ENCODE measurements at regions not wholly inside any gene's neighbourhood (a gene's known extent, or its start where the extent isn't known, plus 50 kb on each side); places are given as distances from the start of the nearest gene placed in this dataset.

DNA sequence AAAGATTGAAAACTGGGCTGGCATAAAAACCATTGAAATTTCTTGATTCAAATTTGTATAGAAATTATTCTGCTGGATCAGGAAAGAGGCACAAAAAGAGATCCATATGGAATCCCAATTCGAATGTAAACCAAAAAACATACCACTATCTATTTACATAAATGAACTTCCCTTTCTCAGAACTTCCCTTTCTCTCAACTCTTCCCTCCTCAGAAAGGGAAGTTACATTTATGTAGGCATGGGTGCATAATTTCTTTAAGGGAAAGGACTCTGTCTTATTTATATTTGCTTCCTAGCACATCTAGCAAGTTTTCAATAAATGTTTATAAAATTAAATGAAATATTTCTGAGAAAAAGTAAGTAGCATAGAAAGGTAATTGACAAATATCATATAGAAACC is 398.1 kb upstream of the ATP5MC3 start:
- H3K4me1 Mint-ChIP-seq, result peaks cover 9% of the 10 kb centered on the region
- ATAC-seq (ENCODE audit: low read depth) (no peak), DNase-seq (ENCODE audit: low spot score in 2 of 2) (no peak)
- no peak overlapping the region for H3K4me3 Mint-ChIP-seq
- H3K27me3 Mint-ChIP-seq, result no peaks in the 10 kb centered on the region
- no peaks in the 10 kb centered on the region for H3K36me3 Mint-ChIP-seq
- no peak overlapping the region for H3K27ac Mint-ChIP-seq
- H3K9me3 Mint-ChIP-seq, result peaks cover 1% of the 10 kb centered on the region

DNA sequence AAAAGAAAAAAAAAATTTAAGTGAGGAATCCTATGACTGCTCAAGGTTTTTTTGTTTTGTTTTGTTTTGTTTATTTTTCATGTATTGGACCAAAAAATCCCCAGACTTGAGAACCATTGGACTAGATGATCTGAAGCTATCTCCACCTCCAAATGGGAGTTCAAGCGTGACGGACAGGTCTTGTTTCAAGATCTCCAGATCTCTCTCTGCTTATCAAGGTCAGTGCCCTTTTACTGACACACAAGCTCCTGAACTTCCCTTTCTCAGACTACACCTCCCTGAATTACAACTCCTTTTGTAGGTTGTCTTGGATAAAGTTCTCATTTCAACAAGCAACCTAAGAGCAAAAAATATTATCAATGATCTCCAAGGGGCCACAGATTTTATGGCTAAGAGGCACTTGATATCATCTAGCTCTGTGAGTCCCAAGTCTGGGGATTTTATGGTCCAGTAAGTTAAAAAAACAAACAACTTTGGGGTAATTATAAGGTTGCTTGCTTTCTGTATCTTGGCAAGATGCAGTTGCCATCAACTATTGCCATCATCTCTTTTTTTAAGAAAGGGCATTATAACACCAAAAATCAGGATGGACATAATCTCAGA is 396.0 kb upstream of the ATP5MC3 start:
- Mint-ChIP-seq H3K4me1 (peaks cover 9% of the 10 kb centered on the region), H3K9me3 (peaks cover 1% of the 10 kb centered on the region), H3K27ac (no peak overlapping the region), H3K27me3 (no peaks in the 10 kb centered on the region), H3K4me3 (no peak overlapping the region), H3K36me3 (no peaks in the 10 kb centered on the region)
- ATAC-seq (ENCODE audit: low read depth), result no peak
- DNase-seq (ENCODE audit: low spot score in 2 of 2), result no peak

DNA sequence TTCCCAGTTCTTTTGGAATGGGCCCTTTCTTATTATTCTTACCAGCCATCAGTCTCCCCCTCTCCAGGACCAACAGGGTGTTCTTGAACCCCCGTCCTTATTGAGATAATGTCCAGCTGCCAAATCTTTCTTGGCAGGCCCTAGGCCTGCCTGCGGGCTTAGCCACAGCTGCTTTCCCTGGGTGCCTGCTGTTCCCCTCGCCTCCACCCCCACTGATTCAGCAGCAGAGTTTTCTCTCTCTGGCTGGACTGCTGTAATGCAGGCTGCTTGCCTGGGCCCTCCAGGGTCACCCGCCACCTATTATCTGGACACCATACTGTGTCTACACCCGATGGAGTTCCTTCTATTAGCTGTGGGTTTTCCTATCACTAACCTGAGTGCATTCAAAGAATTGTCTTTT is 395.4 kb upstream of the ATP5MC3 start:
- Mint-ChIP-seq H3K4me3 (no peak overlapping the region), H3K4me1 (peaks cover 9% of the 10 kb centered on the region), H3K27ac (no peak overlapping the region), H3K27me3 (no peaks in the 10 kb centered on the region), H3K36me3 (no peaks in the 10 kb centered on the region), H3K9me3 (peaks cover 1% of the 10 kb centered on the region)
- no peak for ATAC-seq (ENCODE audit: low read depth)
- DNase-seq (ENCODE audit: low spot score in 2 of 2), result no peak

DNA sequence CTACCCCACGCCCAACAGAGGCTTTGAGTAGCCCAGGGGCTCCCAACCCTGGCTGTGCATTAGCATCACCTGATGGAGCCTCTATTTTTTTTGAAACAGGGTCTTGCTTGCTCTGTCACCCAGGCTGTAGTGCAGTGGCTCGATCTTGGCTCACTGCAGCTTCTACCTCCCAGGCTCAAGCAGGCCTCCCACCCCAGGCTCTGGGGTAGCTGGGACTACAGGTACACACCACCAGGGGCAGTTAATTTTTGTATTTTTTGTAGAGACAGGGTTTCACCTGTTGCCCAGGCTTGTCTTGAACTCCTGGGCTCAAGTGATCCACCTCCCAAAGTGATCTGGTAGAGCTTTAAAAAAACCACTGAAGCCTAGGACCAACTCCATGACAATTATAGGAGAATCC is 394.8 kb upstream of the ATP5MC3 start:
- peaks cover 1% of the 10 kb centered on the region for H3K9me3 Mint-ChIP-seq
- peaks cover 9% of the 10 kb centered on the region for H3K4me1 Mint-ChIP-seq
- H3K4me3 Mint-ChIP-seq, result no peak overlapping the region
- ATAC-seq (ENCODE audit: low read depth) (peak; percentile 11), DNase-seq (ENCODE audit: low spot score in 2 of 2) (no peak)
- H3K27ac Mint-ChIP-seq, result no peak overlapping the region
- no peaks in the 10 kb centered on the region for H3K36me3 Mint-ChIP-seq
- H3K27me3 Mint-ChIP-seq, result no peaks in the 10 kb centered on the region

DNA sequence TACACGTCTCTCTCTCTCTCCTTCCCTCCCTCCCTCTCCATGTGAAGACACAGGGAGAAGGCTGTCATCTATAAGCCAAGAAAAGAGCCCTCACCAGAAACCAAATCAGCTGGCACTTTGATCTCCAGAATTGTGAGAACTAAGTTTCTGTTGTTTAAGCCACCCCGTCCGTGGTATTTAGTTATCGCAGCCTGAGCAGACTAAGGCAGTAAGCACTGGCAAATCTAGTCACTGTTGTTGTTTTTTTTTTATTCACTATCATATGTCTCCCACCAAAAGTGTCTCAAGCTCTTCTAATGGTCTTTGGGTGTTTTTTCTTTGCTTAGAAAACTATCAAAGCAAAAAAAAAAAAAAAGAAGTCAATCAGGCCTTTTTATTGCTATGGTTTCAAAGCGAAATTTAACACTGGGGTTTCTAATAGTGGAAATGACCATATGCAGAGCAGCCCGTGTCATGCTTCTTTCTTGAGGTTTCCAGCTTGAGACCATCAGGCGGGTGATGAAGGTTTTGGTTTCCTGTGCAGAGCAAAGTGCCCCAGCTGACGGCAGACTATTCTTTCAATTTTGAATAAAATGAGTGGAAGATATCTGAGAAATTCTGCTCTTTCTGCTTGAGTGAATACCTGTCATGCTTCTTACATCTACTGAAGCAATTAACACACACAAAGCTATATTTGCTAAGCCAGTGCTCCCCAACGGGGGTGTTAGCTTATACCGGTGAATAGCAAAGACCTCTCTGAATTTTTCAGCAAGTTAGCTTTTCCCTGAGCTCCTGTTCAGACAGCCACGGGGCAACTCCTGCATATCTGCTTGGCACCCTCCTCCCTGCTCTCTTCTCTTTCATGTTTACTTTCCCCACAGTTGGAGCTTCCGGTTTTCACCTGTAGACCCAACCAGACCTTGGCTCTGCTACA is 394.1 kb upstream of the ATP5MC3 start:
- Mint-ChIP-seq H3K36me3 (no peaks in the 10 kb centered on the region), H3K9me3 (peaks cover 1% of the 10 kb centered on the region), H3K4me3 (no peak overlapping the region), H3K4me1 (peaks cover 9% of the 10 kb centered on the region), H3K27me3 (no peaks in the 10 kb centered on the region), H3K27ac (peak overlapping the region; percentile 39)
- DNase-seq (ENCODE audit: low spot score in 2 of 2) (peak in 1 of 2 donors; percentile 0), ATAC-seq (ENCODE audit: low read depth) (peak; percentile 75)

DNA sequence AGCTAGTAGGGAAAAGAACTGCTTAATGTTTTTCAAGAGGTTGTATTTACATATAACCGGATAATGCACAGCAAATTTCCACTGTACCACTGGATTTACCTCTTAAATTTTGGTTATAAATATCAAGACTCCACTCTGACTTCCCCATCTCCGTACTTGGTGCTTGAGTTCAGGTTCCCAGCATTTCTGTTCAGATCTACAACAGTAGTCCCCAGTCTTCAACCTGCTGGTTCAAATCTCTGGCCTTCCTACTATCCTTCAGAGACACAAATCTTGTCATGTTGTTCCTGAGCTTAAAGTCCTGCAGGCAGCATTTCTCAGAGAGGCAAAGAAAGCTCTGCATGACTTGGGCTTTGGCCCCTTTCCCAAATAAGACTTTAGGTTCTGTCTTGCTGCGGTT is 392.6 kb upstream of the ATP5MC3 start:
- no peak overlapping the region for H3K27ac Mint-ChIP-seq
- no peak overlapping the region for H3K4me3 Mint-ChIP-seq
- no peak for ATAC-seq (ENCODE audit: low read depth)
- no peaks in the 10 kb centered on the region for H3K9me3 Mint-ChIP-seq
- peaks cover 8% of the 10 kb centered on the region for H3K4me1 Mint-ChIP-seq
- no peaks in the 10 kb centered on the region for H3K36me3 Mint-ChIP-seq
- H3K27me3 Mint-ChIP-seq, result no peaks in the 10 kb centered on the region
- no peak for DNase-seq (ENCODE audit: low spot score in 2 of 2)

DNA sequence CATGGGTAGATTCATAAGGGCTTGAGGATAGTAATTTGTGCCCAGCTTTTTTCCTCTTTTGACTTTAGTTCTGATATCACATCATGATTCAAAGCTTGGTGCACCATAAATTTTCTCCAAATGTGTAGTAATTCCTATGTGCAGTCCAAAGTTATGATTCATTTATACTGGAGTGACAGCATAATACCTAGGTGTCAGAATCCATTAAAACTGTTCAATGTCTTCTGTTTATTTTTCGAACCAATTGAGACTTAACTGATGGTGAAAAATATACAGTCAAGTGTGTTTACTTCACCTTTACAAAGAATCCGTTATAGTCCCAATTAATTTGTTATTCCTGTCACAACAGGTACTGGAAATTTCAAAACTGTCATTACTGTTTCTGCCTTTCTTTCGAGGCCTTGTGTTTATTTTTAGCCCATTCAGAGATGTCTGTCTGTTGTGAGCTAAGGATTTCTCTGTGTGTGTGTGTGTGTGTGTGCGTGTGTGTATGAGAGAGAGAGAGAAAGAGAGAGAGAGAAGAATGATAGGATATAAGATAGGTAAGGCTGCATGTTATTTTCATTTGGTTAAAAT is 389.7 kb upstream of the ATP5MC3 start:
- ATAC-seq (ENCODE audit: low read depth) (no peak), DNase-seq (ENCODE audit: low spot score in 2 of 2) (no peak)
- Mint-ChIP-seq H3K9me3 (no peaks in the 10 kb centered on the region), H3K4me1 (peaks cover 7% of the 10 kb centered on the region), H3K4me3 (no peak overlapping the region), H3K36me3 (no peaks in the 10 kb centered on the region), H3K27ac (no peak overlapping the region), H3K27me3 (no peaks in the 10 kb centered on the region)

DNA sequence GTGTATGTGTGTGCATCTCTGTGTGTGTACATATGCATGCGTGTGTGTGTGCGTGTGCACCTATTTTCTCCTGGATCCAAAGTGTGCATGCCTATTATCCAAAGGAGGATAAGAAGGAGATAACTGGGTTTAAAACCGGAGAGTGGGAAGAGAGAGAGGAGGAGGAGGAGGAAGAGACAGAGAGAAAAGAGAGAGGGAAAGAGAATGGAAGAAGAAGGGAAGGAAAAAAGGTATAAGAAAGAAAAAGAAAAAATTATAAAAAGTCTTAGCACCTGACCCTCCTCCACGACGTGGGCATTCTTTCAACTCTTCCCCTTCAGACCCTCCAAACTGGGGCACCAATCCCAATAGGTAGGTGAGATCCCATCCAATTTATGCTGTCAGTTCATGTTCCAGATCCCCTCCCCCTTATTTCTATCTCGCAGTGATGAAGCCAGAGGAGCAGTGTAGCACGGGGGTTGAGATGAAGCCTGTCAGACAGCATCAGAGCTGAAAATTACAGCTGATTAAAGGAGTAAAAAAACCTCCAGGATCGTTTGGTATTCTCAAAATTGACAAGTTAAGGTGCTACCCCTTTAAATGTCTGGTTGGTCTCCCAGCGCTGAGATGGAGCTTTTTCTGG is 386.7 kb upstream of the ATP5MC3 start:
- Mint-ChIP-seq H3K27me3 (no peaks in the 10 kb centered on the region), H3K36me3 (no peaks in the 10 kb centered on the region), H3K27ac (no peak overlapping the region), H3K4me3 (no peak overlapping the region), H3K4me1 (no peaks in the 10 kb centered on the region), H3K9me3 (no peaks in the 10 kb centered on the region)
- ATAC-seq (ENCODE audit: low read depth) (no peak), DNase-seq (ENCODE audit: low spot score in 2 of 2) (no peak)

DNA sequence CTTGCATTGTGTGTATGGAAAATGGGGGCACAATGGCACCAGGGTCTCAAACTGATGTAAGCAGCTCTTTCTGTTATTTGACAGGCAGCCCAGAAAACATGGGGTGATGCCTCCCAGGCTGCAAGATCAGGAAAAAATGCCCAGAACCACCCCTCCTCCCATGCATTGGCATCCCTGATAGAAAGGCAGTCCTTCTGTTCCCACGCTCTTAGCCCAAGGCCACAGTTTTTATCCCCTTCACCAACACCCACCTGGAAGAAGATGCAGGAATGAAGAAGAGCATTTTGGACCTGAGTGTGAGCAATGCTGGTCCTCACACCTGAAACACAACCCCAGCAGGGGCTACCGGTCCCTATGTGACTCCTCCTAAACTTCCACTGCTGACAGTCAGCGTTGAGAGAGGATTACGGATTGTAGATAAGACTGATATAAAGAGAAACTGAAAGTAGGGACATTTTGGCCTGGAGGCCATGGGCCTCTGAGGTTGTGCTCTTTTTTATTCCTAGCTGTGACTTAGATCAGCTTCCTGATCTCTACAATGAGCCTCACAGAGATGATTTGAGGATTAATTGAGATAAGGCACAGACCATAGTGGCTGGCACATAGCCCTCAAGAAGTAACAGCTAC is 386.0 kb upstream of the ATP5MC3 start:
- H3K9me3 Mint-ChIP-seq, result no peaks in the 10 kb centered on the region
- ATAC-seq (ENCODE audit: low read depth) (no peak), DNase-seq (ENCODE audit: low spot score in 2 of 2) (no peak)
- no peaks in the 10 kb centered on the region for H3K36me3 Mint-ChIP-seq
- H3K27me3 Mint-ChIP-seq, result no peaks in the 10 kb centered on the region
- no peak overlapping the region for H3K4me3 Mint-ChIP-seq
- no peak overlapping the region for H3K27ac Mint-ChIP-seq
- no peaks in the 10 kb centered on the region for H3K4me1 Mint-ChIP-seq

DNA sequence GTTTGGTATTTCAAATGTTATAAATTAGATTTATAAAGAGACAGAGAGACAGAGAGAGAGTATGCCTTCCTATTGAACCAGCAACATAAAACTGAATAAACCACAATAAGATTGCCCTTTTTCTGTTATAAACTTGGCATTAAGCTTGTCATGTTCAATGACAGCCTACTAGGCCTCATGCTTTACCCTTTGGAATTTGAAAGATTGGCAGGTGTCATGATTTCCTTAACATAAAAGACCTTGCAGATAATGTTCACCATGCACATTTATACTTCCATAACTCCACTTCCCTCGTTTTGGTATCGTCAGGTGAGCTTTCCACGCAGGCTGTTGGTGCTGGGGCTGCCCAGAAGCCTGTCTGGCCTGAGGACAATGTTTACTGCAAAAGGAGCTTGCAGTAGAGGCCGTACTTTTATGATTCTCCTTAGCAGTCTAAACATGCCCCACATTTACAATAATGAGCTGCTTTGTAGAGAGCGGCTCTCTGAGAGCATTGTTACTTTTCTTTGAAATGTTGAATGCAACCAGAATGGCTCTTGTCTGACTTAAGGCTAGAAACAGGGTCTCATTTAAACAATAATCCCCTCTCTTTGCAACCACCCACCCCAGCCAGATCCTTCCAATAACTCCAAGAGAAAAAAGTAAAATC is 379.1 kb upstream of the ATP5MC3 start:
- no peak overlapping the region for H3K4me3 Mint-ChIP-seq

DNA sequence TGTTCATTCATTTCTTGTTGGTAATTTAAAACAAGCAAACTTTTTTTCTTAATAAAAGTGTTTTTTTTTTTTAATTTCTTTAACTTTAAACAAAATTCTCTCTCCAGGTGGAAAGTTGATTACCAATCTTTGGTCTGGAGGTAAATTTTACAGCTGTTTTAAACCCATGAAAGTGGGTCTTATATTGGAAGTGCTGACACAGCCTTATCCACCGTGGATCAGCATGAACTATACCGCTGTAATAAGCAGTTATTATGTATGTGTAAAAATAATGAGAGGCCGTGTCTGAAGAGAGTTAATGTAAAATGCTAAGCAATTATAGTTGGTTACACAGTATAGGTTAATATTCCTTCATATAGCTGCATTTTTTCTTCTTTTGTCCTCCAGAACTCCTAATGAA is 378.1 kb upstream of the ATP5MC3 start:
- no peaks in the 10 kb centered on the region for H3K4me1 Mint-ChIP-seq
- peaks cover 8% of the 10 kb centered on the region for H3K27me3 Mint-ChIP-seq
- H3K4me3 Mint-ChIP-seq, result no peak overlapping the region
- H3K36me3 Mint-ChIP-seq, result no peaks in the 10 kb centered on the region
- no peak for ATAC-seq (ENCODE audit: low read depth)
- no peaks in the 10 kb centered on the region for H3K9me3 Mint-ChIP-seq
- DNase-seq (ENCODE audit: low spot score in 2 of 2), result no peak
- no peak overlapping the region for H3K27ac Mint-ChIP-seq

More for the DNA sequence above, 379.1 kb upstream of the ATP5MC3 start:
- Mint-ChIP-seq H3K36me3 (no peaks in the 10 kb centered on the region), H3K9me3 (no peaks in the 10 kb centered on the region), H3K27ac (no peak overlapping the region), H3K27me3 (peaks cover 6% of the 10 kb centered on the region), H3K4me1 (no peaks in the 10 kb centered on the region)
- no peak for DNase-seq (ENCODE audit: low spot score in 2 of 2)
- ATAC-seq (ENCODE audit: low read depth), result no peak

DNA sequence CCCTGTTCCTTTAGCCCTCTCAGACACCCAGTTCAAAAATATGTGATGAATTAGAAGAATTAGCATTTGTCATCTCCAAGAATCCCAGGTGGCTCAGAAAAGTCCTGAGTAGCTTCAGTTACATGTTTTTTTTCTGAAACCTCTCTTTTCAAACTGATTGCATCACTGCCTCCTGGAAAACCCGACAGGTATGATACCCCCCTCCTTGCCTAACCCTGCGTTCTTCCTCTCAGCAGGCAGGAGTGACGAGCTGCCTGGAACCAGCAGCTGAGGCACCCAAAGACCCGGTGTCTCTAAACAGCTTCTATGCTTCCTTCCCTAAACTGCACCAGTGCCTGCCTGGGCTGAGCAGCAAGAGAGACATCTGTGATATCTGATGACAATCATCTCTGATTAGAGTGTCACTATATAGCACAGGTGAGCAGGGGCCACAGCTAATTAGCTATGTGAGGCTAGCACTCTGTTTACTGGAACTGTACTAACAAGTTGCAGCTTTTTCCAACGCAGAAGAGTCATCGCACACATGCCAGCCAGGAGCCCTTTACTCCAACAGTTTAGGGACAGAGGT is 376.4 kb upstream of the ATP5MC3 start:
- ATAC-seq (ENCODE audit: low read depth), result no peak
- Mint-ChIP-seq H3K27ac (no peak overlapping the region), H3K36me3 (no peaks in the 10 kb centered on the region), H3K9me3 (no peaks in the 10 kb centered on the region), H3K4me3 (no peak overlapping the region), H3K4me1 (no peaks in the 10 kb centered on the region), H3K27me3 (peaks cover 11% of the 10 kb centered on the region)
- DNase-seq (ENCODE audit: low spot score in 2 of 2), result no peak

DNA sequence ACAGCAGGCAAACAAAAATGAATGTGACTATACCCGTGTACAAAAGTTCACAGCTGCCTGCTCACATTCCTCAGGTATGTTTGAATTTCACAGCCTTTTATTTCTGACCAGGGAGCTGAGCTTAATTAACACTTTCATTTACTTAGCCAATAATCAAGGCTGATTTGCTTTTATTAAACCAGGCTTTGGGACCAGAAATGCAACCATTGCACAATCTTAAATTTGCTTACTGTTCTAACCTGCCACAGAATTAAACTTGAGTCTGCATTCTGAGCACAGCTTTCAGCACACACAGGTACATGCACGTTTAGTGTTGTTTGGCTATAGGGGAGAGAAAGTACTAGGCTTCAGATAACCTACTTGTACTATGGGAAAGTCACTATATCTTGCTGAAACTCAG is 372.4 kb upstream of the ATP5MC3 start:
- DNase-seq (ENCODE audit: low spot score in 2 of 2), result no peak
- H3K36me3 Mint-ChIP-seq, result no peaks in the 10 kb centered on the region
- H3K27me3 Mint-ChIP-seq, result peaks cover 11% of the 10 kb centered on the region
- no peaks in the 10 kb centered on the region for H3K9me3 Mint-ChIP-seq
- ATAC-seq (ENCODE audit: low read depth), result no peak
- H3K4me3 Mint-ChIP-seq, result no peak overlapping the region
- no peak overlapping the region for H3K27ac Mint-ChIP-seq
- no peaks in the 10 kb centered on the region for H3K4me1 Mint-ChIP-seq
